T follicular helper cell (primary cell): ENCODE measurements at regions not wholly inside any gene's neighbourhood (a gene's known extent, or its start where the extent isn't known, plus 50 kb on each side); places are given as distances from the start of the nearest gene placed in this dataset.

ENCODE experiments used
- DNase-seq: peaks from one replicate; pipeline ENCODE4 v3.0.0-alpha.2; 2020; ENCODE audit warnings: low read depth

DNA sequence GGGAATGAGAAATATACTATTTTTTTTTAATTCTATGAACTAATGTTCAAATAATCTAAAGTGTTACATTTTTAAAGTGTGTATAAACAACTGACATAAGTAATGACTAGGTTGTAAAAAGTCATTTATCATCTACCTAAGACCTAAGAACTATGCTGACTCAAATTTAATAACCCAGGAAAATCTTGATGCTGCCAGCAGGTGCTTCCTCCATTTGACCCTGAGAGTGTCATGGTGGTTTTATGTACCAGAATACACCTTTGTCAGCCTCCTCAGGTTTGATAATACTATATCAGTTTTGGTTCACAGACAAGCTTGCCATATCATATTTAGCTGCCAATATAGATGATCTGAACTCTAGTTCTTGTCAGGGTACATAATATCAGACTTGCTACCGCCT, 1151.2 kb downstream of the PCDH17 start:
- DNase-seq: no peak

DNA sequence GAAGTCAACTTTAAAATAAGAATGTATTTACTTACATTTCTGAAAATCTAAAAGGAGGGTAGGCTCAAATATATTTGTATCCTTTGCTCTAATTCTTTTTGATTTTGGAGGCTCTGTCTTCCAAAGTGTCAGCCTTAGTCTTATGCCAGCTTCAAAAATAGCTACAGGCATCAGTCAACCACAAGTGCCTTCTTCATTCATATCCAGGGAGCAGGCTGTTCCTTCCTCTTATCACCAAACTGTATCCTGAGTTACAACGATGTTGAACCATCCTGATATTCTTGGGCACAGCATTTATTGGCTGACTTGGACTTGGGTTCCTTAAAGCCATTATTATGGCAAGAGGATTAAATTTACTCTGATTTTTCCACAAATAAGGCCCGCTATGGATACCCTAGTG, 1161.3 kb downstream of the PCDH17 start:
- no peak for DNase-seq

DNA sequence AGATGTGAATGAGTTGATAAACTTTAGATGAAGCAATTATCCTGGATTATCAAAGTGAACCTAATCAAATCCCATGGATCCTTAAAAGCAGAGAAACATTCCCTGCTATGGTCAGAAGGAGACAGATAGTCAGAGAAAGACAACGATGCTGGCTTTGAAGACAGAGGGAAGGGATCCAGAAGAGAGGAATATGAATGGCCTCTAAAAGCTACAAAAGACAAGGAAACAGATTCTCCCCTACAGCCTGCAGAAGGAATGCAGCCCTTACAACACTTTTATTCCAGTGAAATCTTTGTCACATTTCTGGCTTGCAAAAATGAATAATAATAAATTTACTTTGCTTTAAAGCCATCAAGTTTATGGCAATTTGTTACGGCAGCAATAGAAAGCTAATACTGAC, 1164.2 kb downstream of the PCDH17 start:
- DNase-seq: no peak

DNA sequence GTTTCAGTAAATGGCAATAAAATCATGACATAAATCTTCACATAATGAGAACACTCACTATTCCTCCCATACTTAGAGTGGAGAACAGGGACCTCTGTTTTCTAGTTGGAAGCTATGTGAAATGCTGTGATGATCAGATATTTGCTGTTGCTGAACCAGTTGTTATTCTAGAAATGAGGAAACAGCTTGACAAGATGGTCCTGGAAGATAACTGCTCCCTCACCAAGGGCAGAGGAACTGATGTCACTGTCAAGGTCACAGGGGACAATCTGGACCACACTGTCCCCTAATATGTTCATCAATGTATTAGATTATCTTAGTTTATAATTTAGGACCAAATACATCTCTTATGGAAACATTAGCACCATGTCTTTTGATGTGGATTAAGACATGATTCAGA, 1173.3 kb downstream of the PCDH17 start:
- no peak for DNase-seq

DNA sequence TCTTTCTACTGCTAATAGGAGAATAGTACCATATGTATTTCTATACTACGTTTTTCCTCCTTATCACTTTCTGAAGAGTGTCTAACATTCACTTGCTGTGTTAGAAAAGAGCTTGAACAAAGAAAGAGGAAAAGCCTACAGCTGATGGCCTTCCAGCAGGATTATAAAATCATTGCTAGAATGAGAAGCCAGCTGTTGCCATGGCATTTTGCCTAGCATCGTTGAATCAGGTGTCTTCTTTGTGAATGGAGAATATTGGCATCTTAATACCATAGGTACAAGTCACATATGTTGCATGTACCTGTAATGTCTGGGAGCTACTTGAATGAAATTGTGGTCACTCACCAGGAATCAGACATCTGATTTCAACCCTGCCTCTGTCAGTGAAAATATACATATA, 1174.9 kb downstream of the PCDH17 start:
- no peak for DNase-seq

DNA sequence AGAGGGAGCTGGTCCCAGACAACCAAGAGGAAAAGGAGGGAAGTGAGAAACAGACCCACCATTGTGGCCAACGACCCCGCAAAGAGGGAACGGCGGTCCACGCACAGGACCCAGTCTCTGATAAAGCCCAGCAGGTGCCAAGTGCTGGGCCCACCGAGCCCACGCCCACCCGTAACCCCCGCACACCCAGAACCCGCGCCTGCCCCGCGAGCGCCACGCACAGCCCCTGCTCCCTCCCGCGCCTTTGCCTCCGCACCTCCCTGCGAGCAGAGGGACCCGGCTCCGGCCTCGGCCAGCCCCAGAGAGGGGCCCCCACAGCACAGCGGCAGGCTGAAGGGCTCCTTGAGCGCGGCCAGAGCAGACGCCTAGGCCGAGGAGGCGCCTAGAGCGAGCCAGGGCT, 1192.2 kb downstream of the PCDH17 start:
- DNase-seq: no peak

DNA sequence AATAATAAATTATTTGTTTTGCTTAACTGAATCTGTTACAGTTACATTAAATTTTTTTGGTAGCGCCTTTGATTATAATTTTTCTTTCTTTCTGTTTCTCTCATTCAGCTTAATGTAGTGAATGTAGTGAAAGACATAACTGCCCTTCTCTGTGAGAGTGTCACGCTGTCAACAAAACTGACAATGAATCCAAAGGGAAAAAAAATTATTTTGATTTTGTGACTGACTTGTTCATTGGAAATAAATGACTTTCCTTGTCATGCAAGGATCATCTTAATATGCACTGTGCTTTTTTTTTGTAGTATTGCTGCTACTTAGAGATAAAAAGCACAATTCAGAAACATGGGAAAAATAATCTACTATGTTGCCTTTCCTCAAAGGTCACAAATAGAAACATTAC, 1196.4 kb downstream of the PCDH17 start:
- DNase-seq: no peak

DNA sequence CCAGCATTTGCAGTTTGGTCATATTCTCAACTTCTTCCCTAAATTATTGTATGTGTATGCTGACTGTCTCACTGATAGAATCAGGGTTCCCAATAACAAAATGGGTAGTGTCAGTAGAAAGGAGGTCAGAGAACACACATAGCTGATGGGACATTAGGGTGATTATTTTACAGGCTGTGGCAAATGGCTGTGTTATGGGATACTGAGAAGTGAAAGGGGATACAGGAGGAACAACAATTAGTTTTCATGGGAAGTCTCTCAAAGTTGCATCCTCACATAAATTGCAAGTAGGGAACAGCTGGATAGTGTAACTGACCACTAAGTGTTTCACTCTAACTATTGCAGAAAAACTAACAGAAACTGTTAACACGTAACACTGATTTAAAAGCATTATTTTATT, 1199.3 kb downstream of the PCDH17 start:
- no peak for DNase-seq

DNA sequence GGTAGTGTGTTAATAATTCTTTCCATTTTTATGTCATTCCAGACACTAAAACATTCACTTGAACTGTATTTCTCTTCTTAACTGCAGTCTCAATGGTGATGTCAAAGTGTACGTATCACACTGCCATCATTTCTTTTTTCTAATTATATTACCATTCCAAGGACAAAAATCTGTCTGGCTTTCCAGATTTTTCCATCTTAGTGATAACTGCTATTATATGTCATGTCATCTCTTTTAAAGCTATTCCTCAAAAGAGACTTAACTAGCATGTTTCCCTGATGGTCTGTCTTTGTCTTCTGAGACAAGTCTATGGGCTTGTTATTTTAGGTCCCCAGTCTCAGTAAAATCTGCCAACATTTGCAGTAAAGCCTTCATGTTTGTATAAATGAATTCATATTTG, 1207.1 kb downstream of the PCDH17 start:
- no peak for DNase-seq

DNA sequence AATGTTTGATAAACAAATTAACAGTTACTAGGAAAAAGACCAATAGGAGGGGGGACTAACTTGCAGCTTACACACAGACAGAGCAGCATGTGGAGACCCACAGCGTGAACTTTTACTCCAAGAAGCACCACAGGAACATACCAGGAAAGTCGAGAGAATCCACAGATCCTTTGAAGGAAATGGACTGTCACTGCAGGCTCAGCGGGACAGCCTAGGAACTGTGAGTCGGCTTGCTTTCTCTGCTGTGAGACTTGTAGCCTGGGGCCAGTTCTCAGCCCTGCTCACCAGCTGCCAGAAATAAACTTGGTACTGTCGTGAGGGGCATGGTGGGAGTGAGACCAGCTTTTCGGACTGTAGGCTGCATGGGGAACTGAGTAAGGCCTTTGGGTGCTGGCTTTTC, 1211.5 kb downstream of the PCDH17 start:
- no peak for DNase-seq

DNA sequence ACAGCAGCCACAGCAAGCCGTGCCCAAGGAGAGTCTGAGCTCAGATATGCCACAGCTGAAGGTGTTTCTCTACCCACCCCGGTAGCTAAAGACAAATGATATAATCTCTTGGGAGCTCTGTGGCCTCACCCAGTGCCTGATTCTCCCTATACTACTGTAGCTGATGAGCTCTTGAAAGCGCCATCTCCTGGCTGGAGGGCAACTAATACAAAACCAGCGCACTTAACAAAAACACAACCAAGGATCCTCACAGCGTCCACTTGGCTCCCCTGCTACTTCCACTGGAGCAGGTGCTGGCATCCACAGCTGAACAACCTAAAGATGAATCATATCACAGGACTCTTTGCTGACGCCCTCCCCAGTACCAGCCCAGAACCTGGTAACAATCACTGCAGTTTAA, 1212.0 kb downstream of the PCDH17 start:
- DNase-seq: no peak

DNA sequence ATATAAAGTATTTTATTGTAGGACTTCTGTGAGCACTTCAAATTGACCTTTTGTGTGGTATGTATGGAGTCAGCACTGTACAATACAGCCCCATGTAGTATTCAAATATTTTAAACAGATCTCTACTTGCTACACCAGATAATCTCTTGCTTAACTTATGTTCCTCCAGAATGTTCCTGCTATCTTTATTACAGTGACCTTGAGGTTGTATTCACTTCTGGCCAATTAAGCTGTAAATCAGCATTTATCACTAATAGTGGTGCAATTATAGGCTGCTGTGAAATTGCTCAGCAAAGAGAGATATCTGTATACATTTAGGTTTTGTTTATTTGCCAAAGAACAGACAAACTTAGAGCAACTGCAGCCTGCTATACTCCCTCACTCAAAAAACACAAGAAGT, 1218.6 kb downstream of the PCDH17 start:
- no peak for DNase-seq

DNA sequence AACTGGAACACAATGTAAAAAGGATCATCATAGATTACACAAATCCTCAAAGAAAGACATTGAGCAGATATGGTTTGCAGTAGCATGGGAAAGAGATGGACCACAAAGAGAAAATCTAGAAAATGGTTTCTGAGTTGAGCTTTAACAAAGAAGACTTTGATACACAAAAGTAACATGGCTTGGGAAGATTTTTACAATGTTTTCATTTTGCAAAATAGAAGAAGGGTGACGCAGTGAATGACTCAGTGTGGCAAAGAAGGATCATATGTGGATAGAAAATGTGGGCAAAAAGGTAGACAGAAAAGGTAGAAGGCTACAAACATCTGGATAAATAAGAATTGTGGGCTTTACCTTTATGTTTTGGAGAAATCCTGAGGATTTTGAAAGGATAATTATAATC, 1220.5 kb downstream of the PCDH17 start:
- DNase-seq: no peak

DNA sequence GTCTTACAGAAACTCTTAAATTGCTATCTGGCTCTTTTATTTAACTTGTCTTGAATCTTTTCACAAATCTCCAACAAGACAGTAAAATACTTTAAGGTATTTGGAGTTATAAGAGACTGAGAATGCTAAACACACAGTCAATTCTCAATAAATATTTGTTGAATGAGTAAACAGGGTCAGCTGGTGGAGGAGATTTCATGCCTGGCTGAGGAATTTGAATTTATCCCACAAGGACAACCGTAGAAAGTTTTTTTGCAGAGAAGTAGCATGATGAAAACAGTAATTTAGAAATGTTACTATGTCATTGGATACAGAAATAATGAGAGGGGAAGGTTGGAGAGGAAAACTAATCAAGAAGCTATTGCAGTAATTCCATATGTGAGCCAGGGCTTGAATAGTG, 1223.7 kb downstream of the PCDH17 start:
- no peak for DNase-seq

DNA sequence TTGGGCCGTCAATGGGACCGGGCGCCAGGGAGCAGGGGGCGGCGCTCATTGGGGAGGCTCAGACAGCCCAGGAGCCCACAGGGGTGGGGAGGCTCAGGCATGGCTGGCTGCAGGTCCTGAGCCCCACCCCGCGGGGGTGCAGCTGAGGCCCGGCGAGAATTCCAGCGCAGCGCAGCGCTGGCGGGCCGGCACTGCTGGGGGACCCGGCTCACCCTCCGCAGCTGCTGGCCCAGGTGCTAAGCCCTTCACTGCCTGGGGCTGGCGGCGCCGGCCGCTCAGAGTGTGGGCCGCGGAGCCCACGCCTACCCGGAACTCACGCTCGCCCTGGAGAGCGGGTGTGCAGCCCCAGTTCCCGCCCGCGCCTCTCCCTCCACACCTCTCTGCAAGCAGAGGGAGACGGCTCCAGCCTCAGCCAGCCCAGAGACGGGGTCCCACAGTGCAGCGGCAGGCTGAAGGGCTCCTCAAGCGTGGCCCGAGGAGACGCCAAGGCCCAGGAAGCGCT, 1227.4 kb downstream of the PCDH17 start:
- DNase-seq: no peak

DNA sequence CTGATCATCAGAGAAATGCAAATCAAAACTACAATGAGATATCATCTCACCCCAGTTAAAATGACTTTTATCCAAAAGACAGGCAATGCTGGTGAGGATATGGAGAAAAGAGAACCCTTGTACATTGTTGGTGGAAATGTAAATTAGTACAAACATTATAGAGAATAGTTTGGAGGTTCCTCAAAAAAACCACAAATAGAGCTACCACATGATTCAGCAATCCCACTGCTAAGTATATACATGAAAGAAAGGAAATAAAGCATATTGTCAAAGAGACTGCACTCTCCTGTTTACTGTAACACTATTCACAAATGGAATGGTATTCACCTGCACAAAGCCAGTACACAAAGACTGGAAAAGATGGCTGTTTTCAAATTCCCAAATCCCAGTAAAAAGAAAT, 1233.7 kb downstream of the PCDH17 start:
- DNase-seq: no peak

DNA sequence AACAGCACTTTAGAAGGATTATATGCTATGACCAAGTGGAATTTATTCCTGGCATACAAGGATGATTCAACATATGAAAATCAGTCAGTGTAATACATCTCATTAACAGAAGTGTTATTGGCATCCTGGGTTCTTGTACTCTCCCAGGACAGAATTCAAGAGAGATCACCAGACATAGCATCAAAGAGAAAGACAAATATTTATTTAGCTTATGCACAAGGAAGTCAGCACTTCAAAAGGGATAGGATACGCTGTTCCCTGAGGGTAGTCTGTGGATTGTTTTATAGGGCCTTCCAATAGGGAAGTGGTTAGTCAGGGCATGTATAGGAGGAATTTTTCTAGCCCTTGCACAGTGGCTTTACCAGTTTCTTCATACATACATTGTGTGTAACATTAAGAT, 1238.0 kb downstream of the PCDH17 start:
- DNase-seq: no peak

DNA sequence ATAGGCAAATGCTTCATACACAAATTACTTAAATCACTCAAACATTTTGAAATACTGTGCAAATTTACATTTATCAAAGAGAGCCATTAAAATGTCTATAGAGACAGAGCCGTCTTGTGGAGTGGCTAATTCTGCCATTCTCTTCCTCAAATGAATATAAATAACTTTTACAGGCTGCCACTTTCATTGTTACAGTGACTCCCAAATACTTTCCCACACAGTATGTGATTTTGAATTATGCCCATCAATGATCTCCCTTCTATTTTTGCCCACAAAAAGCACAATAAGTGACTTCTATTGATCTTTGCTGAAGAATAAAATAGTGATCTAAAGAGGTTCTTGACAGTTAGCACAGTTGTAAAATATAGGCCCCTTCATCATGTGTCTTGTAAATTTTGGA, 1244.9 kb downstream of the PCDH17 start:
- DNase-seq: no peak

DNA sequence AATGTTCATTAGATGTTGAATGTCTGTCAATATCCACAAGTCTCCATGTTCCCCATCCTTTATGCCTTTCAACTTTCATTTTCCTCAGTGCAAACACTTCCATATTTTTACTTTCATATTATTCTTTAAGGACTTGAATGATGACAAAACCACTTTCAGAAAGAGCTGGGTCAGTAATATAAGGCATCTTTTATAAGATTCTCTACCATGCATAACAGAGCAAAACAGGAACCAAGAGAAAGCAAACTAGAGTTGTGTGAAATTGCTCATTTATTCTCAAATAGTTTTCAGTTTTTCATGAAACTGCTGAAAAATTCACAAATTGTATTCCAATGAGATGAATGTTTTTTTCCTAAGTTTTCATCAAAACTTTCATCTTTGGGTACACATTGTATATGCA, 1247.6 kb downstream of the PCDH17 start:
- DNase-seq: no peak

DNA sequence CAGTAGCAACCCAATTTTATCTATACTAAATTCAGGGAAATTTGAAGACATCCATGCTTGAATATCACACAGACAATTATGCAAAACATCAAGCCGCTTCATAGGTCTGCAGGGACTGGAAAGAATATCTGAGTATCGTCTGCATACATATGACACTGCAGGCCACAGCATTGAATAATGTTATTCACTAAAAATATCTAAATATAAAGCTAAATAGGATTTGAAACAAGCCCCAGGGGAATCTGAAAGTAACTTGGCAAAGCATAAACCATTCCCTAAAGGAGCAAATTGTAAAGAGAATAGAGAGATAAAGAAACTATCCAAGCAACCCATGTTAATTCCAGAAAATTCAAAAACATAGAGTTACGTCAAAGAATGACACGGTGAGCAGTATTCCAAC, 1251.0 kb downstream of the PCDH17 start:
- no peak for DNase-seq

DNA sequence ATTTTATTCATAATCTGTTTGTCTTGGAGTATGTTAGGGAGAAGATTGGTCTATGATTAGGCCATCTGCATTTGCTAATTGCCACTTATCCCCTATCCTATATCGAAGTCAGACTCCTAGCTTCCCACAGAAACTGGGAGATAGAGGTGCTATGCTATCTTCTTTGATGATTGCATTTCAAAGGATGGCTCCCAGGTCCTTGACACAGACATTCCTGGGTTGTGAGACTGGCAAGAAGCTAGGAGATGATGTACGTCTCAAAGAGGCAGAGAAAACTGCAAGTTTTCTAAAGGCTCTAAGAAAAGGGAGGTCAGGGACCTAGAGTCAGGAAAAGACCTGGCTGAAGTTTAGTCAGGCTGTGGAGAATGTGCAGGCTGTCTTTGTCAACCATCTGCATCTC, 1251.9 kb downstream of the PCDH17 start:
- DNase-seq: no peak

DNA sequence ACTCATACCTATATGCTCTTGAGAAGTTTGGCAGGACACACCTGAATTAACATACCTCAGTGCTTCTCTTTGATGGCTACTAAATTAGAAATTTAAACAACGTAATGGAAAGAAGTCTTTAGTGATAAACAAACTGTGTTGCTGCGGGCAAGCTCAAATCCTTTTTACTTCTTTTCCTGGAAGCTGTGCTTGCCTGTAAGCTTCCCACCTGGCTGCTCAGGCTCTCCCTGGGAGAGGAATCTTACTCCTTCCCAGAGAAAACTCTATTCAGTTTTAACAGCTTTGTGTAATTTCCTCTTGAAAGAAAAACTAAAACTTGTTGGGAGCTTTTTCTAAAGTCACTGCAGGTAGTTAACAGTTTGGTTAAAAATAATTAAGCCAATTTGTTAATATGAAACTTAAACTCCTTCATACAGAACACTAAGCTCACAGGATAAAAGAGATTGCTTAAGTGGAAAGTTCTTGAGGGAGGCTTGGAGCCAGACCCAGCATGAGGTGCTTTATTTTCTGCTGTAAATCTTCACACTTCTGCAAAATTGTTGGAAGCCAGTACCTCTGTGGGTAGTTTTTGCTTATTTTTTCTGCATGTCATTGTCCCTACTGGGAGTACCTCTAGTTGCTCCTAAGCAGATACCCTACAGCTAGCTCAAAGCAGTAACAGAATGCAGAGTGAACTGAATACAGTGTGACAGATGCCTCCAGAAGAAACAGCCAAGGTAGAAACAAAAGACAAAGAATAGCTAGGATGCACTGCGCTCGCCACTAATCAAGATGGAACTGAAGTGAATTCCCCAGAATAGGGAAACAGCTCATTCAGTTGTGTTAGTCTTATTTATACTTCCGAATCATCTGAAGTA, 1253.0 kb downstream of the PCDH17 start:
- no peak for DNase-seq

DNA sequence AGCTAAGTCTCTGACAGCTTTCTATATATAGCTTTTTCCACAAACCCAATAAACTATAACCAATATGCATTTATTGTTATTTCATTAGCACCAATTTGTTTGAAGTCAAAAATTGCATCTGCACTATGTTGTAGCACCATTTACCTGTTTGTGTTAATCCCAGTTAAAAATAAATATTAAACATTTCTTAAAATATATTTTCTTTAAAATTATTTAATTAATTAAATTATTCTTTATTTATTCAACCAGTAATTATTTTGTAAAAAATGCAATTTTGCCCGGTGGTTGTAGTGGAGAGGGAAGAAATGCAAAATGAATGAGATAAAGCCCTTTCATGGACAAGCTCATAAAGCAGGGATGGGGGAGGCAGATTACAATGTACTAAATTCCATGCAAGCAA, 1257.9 kb downstream of the PCDH17 start:
- DNase-seq: no peak

DNA sequence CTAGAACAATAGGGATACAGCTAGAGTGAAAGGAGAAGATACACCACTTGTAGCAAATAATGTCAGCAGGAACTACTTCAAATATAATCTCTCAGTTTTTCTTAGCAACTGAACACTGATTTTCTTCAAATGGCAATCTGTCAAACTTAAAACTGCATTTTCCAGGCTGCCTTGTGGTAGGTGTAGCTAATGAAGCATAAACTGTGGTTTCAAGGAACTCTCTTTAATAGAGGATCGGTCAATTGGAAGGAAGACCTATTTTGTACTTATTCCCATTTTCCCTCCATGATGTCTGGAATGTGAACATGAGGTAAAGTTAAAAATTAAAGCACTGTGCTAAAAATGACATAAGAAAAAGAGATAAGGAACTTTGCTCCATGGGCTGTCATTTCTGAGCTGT, 1261.9 kb downstream of the PCDH17 start:
- no peak for DNase-seq
